ENCODE measurements at regions not wholly inside any gene's neighbourhood (a gene's known extent, or its start where the extent isn't known, plus 50 kb on each side); places are given as distances from the start of the nearest gene placed in this dataset.

DNA sequence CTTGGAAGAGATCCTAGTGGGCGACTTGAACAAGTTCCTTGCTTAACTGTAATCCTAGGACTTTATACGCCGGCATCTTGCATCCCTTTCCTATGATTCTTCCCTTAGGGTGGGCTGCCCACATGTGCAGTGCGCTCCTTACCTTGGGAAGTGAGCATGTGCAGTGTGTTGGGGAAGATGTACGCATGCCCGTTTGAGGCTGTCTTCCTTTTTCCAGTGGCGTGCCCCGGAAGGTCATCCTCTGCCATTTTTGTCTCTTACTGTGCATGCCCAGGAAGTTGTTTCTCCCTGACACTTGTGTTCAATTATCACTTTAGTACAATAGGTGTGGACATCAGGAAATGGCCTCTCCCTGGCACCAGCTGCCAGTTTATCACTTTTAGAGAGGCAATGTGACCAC is 936.5 kb downstream of the TBC1D22A start:
- 100% methylated on average over 4 of the region's 8 CpGs for WGBS (ENCODE audit: insufficient coverage)
- ChIA-PET CTCF (no interaction called here), POLR2A (no interaction called here)
- Mint-ChIP-seq H3K4me3 (no peak overlapping the region), H3K9me3 (ENCODE audit: insufficient read depth) (no peaks in the 10 kb centered on the region), H3K27me3 (no peaks in the 10 kb centered on the region), H3K4me1 (peaks cover 5% of the 10 kb centered on the region), H3K27ac (no peak overlapping the region)
- no peaks in the 10 kb centered on the region for H3K27me3 ChIP-seq (replicated peaks in 1 of 4; ENCODE audit: control extremely low read depth in 1 of 4, control insufficient read depth in 3 of 4, insufficient read depth in 4 of 4, low read length in 3 of 4)
- H3K9me3 ChIP-seq (ENCODE audit: control extremely low read depth in 1 of 3, control insufficient read depth in 2 of 3, insufficient read depth in 1 of 3, low read length in 2 of 3), result no peaks in the 10 kb centered on the region
- no peaks in the 10 kb centered on the region for H3K79me2 ChIP-seq (ENCODE audit: control insufficient read depth, insufficient read depth, low read length)
- ATAC-seq (ENCODE audit: low read depth) (no peak), DNase-seq (no peak)
- intact Hi-C loops (cut with micrococcal nuclease), result no loop called here
- no peak overlapping the region for H3K4me2 ChIP-seq (replicated peaks; ENCODE audit: low read depth, low read length, poor library complexity, severe bottlenecking)
- H3K9ac ChIP-seq (ENCODE audit: low read length), result no peak overlapping the region
- no peak overlapping the region for H2AFZ ChIP-seq (ENCODE audit: insufficient read depth, low read depth, low read length, poor library complexity, severe bottlenecking)
- peaks cover 0 to 4% of the 10 kb centered on the region in 2 donors for H3K4me1 ChIP-seq (ENCODE audit: control insufficient read depth in 2 of 2, insufficient read depth in 2 of 2, low read length in 2 of 2)
- no peaks in the 10 kb centered on the region for H4K20me1 ChIP-seq (ENCODE audit: control insufficient read depth, insufficient read depth, low read length, poor library complexity, severe bottlenecking)
- TF ChIP-seq CTCF (IDR thresholded peaks at IDR 0.05) (no peak), EZH2 (IDR thresholded peaks at IDR 0.05; ENCODE audit: borderline replicate concordance, insufficient read depth, low read depth, low read length, poor library complexity, severe bottlenecking) (no peak)
- no peaks in the 10 kb centered on the region for H3K36me3 ChIP-seq (replicated peaks in 1 of 2; ENCODE audit: control extremely low read depth in 1 of 2, control insufficient read depth in 1 of 2, extremely low read depth in 1 of 2, insufficient read depth in 2 of 2, low read length in 1 of 2)
- H3K27ac ChIP-seq (ENCODE audit: low read length in 2 of 2), result no peak overlapping the region
- no peak overlapping the region for H3K4me3 ChIP-seq (ENCODE audit: control extremely low read depth in 1 of 5, extremely low read depth in 1 of 5, insufficient read depth in 1 of 5, low read depth in 2 of 5, low read length in 4 of 5)

- H3K4me3 ChIP-seq (ENCODE audit: control extremely low read depth in 1 of 5, extremely low read depth in 1 of 5, insufficient read depth in 1 of 5, low read depth in 2 of 5, low read length in 4 of 5), result no peak overlapping the region
- H3K36me3 ChIP-seq (replicated peaks in 1 of 2; ENCODE audit: control extremely low read depth in 1 of 2, control insufficient read depth in 1 of 2, extremely low read depth in 1 of 2, insufficient read depth in 2 of 2, low read length in 1 of 2), result no peaks in the 10 kb centered on the region
- DNase-seq (no peak), ATAC-seq (ENCODE audit: low read depth) (no peak)
- H3K4me1 ChIP-seq (ENCODE audit: control insufficient read depth in 2 of 2, insufficient read depth in 2 of 2, low read length in 2 of 2), result peaks cover 0 to 4% of the 10 kb centered on the region in 2 donors
- no peaks in the 10 kb centered on the region for H3K27me3 Mint-ChIP-seq
- intact Hi-C loops (cut with micrococcal nuclease), result no loop called here
- no peak overlapping the region for H3K27ac ChIP-seq (ENCODE audit: low read length in 2 of 2)
- H3K9ac ChIP-seq (ENCODE audit: low read length), result no peak overlapping the region
- no peak overlapping the region for H3K4me2 ChIP-seq (replicated peaks; ENCODE audit: low read depth, low read length, poor library complexity, severe bottlenecking)
- H3K27me3 ChIP-seq (replicated peaks in 1 of 4; ENCODE audit: control extremely low read depth in 1 of 4, control insufficient read depth in 3 of 4, insufficient read depth in 4 of 4, low read length in 3 of 4), result no peaks in the 10 kb centered on the region
- ChIA-PET CTCF (no interaction called here), POLR2A (no interaction called here)
- TF ChIP-seq CTCF (IDR thresholded peaks at IDR 0.05) (no peak), EZH2 (IDR thresholded peaks at IDR 0.05; ENCODE audit: borderline replicate concordance, insufficient read depth, low read depth, low read length, poor library complexity, severe bottlenecking) (no peak)
- no peaks in the 10 kb centered on the region for H3K79me2 ChIP-seq (ENCODE audit: control insufficient read depth, insufficient read depth, low read length)
- WGBS (ENCODE audit: insufficient coverage), result no CpG with 5 or more reads among the region's 1 CpG
- no peak overlapping the region for H2AFZ ChIP-seq (ENCODE audit: insufficient read depth, low read depth, low read length, poor library complexity, severe bottlenecking)
- no peak overlapping the region for H3K27ac Mint-ChIP-seq
- H3K9me3 ChIP-seq (ENCODE audit: control extremely low read depth in 1 of 3, control insufficient read depth in 2 of 3, insufficient read depth in 1 of 3, low read length in 2 of 3), result no peaks in the 10 kb centered on the region
- no peaks in the 10 kb centered on the region for H3K9me3 Mint-ChIP-seq (ENCODE audit: insufficient read depth)
- H3K4me3 Mint-ChIP-seq, result no peak overlapping the region
- peaks cover 5% of the 10 kb centered on the region for H3K4me1 Mint-ChIP-seq
- no peaks in the 10 kb centered on the region for H4K20me1 ChIP-seq (ENCODE audit: control insufficient read depth, insufficient read depth, low read length, poor library complexity, severe bottlenecking)
Observed at GRCh38 chr22:47697861-47698260, 935.4 kb downstream of the TBC1D22A start.
